ENCODE measurements at regions not wholly inside any gene's neighbourhood (a gene's known extent, or its start where the extent isn't known, plus 50 kb on each side); places are given as distances from the start of the nearest gene placed in this dataset.

- TF ChIP-seq CTCF (IDR thresholded peaks at IDR 0.05; ENCODE audit: insufficient read depth, missing control alignments) = no peak
- DNase-seq (ENCODE audit: insufficient read length, low spot score) (no peak), FAIRE-seq (no peak)
These were observed 643.3 kb downstream of the SLITRK5 start for GRCh38 chr13:88314496-88314895.

- DNase-seq (ENCODE audit: insufficient read length, low spot score) = no peak
- no peak for FAIRE-seq
- no peak for TF ChIP-seq CTCF (IDR thresholded peaks at IDR 0.05; ENCODE audit: insufficient read depth, missing control alignments)
These were observed 657.9 kb downstream of the SLITRK5 start for GRCh38 chr13:88329066-88329465.

GRCh38 chr13:88339271-88339741 is 668.1 kb downstream of the SLITRK5 start:
- FAIRE-seq (no peak), DNase-seq (ENCODE audit: insufficient read length, low spot score) (no peak)
- TF ChIP-seq CTCF (IDR thresholded peaks at IDR 0.05; ENCODE audit: insufficient read depth, missing control alignments) = no peak

- FAIRE-seq = no peak
- TF ChIP-seq CTCF (IDR thresholded peaks at IDR 0.05; ENCODE audit: insufficient read depth, missing control alignments) = no peak
- no peak for DNase-seq (ENCODE audit: insufficient read length, low spot score)
These were observed 674.1 kb downstream of the SLITRK5 start for GRCh38 chr13:88345171-88345847.

GRCh38 chr13:88360761-88361160 is 689.6 kb downstream of the SLITRK5 start:
- FAIRE-seq = no peak
- no peak for DNase-seq (ENCODE audit: insufficient read length, low spot score)

GRCh38 chr13:88369866-88370265 is 698.7 kb downstream of the SLITRK5 start:
- DNase-seq (ENCODE audit: insufficient read length, low spot score) (no peak), FAIRE-seq (no peak)
- no peak for TF ChIP-seq CTCF (IDR thresholded peaks at IDR 0.05; ENCODE audit: insufficient read depth, missing control alignments)

More at GRCh38 chr13:88360761-88361160, 689.6 kb downstream of the SLITRK5 start:
- no peak for TF ChIP-seq CTCF (IDR thresholded peaks at IDR 0.05; ENCODE audit: insufficient read depth, missing control alignments)

- no peak for TF ChIP-seq CTCF (IDR thresholded peaks at IDR 0.05; ENCODE audit: insufficient read depth, missing control alignments)
- FAIRE-seq (no peak), DNase-seq (ENCODE audit: insufficient read length, low spot score) (no peak)
These were observed 705.7 kb downstream of the SLITRK5 start for GRCh38 chr13:88376760-88377388.
